ENCODE measurements at regions not wholly inside any gene's neighbourhood (a gene's known extent, or its start where the extent isn't known, plus 50 kb on each side); places are given as distances from the start of the nearest gene placed in this dataset.
"Not testable (repeated sequence)": the region's sequence is repeated elsewhere in the genome, so short reads cannot be mapped to it uniquely, and the experiment has no call there.

DNA sequence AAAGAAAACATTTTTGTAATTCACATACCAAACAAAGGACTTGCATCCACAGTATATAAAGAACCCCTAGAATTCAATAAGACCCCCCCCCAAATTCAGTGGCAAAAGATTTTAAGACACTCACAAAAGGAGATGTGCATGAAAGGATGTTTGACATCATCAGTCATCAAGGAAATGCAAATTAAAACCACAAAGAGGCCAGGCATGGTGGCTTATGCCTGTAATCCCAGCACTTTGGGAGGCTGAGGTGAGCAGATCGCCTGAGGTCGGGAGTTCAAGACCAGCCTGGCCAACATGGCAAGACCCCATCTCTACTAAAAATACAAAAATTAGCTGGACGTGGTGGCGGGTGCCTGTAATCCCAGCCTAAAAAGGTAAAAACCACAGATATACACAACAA is 61.3 kb downstream of the AIPL1 start:
- ATAC-seq (ENCODE audit: poor library complexity); intact Hi-C loops (cut with DNase I); DNase-seq: not testable (repeated sequence)

- DNase-seq, result no peak
- intact Hi-C loops (cut with DNase I), result no loop called here
- no peak for ATAC-seq (ENCODE audit: poor library complexity)
Observed at GRCh38 chr17:6366221-6366666, 68.7 kb downstream of the AIPL1 start.

- intact Hi-C loops (cut with DNase I), result no loop called here
- ATAC-seq (ENCODE audit: poor library complexity), result no peak
Observed at GRCh38 chr17:6365200-6365943, 69.5 kb downstream of the AIPL1 start.

DNA sequence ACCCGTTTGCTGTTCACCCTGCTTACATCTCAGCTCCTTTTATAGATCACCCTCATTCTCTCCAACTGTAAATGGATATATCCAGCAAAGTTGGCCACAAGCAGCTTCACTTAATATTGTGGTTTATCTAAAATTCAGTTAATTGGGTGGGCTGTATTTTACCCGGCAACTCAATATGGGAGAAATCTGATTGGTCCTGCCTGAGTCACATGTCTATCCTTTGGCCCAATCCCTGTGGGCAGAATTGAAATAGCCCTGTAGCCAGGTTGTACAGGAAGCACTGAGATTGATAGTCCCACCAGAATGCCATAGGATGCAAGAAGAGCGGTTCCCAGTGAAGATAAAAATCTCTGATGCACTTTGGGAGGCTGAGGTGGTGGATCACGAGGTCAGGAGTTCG is 73.2 kb downstream of the AIPL1 start:
- ATAC-seq (ENCODE audit: poor library complexity) (no peak), DNase-seq (no peak)
- intact Hi-C loops (cut with DNase I), result no loop called here

More at GRCh38 chr17:6365200-6365943, 69.5 kb downstream of the AIPL1 start:
- no peak for DNase-seq

DNA sequence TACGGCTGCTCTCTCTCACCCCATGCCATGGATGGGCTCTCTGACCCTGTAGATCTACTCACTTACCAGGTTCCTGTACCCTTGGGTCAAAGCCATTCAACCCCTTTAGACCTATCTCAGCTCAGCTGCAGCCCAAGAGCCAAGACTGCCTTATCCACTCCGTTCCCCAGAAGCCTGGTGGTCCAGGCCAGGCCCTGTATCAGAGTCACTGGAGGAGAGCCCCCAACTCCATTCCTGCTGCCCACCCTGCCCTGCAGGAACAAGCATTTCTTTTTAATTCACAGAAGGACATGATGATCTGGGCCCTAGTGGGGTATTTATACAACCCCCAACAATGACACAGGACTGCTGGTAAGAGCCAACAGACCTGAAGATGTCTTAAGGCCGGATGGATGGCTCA is 76.8 kb downstream of the AIPL1 start:
- DNase-seq (no peak), ATAC-seq (ENCODE audit: poor library complexity) (no peak)
- intact Hi-C loops (cut with DNase I), result no loop called here

DNA sequence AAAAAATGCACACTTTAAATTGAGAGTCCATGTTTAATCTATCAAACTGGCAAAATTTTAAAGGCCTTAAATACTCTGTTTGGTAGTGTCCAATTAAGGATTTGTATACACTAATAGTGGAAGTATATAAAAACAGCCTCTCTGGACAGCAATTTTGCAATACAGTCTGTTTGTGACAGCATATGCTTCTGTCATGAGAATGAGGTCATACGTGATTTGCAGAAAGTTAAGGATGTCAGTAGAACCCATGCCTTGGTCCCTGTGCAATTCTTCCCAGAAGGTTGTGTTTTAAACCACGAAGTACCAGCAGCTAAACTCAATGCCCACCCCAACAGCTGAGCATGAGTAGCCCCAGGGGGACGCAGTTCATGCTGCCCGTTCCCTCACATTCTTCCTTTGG is 78.4 kb downstream of the AIPL1 start:
- DNase-seq (no peak), ATAC-seq (ENCODE audit: poor library complexity) (no peak)
- intact Hi-C loops (cut with DNase I), result no loop called here

- intact Hi-C loops (cut with DNase I), result no loop called here
- ATAC-seq (ENCODE audit: poor library complexity) (no peak), DNase-seq (no peak)
Observed at GRCh38 chr17:6355196-6355595, 79.7 kb downstream of the AIPL1 start.

GRCh38 chr17:6352801-6353560 is 81.9 kb downstream of the AIPL1 start:
- DNase-seq (no peak), ATAC-seq (ENCODE audit: poor library complexity) (no peak)
- intact Hi-C loops (cut with DNase I), result no loop called here

DNA sequence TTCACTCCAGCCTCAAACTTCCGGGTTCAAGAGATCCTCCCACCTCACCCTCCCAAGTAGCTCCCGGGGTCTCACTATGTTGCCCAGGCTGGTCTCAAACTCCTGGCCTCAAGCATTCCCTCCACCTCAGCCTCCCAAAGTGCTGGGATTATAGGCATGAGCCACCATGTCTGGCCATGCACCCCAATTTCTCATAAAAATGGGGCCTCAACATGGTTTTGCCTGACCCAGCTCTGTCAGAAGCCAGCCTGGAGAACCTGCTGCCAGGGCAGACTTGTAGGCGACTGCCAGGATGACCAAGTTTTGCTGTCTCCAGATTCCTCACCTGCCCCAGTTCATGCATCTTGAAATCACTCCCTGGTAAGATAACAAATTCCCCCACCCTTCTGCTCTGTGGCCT is 82.9 kb downstream of the AIPL1 start:
- ATAC-seq (ENCODE audit: poor library complexity), result no peak
- intact Hi-C loops (cut with DNase I), result no loop called here

DNA sequence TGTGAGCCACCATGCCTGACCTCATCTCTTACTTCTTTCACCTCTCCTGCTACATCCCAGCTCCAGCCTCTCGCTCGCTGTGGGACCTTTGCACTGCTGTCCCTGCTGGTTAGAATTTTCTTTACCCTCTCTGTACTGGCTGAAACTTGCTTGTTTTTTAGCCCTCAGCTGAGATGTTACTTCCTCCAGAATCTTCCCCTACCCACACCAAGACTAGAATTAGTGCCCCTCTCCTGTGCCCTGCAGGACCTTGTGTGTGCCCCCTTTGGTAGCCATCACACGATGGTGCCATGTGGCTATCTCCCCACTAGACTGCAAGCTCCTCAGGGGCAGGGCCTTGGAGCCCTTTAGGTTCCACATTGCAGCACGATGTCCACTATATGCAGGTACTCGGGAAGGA is 84.1 kb downstream of the AIPL1 start:
- no peak for ATAC-seq (ENCODE audit: poor library complexity)
- intact Hi-C loops (cut with DNase I), result no loop called here
- no peak for DNase-seq

More for the DNA sequence above, 82.9 kb downstream of the AIPL1 start:
- no peak for DNase-seq

GRCh38 chr17:6348891-6349290 is 86.0 kb downstream of the AIPL1 start:
- DNase-seq (no peak), ATAC-seq (ENCODE audit: poor library complexity) (no peak)
- intact Hi-C loops (cut with DNase I), result no loop called here

GRCh38 chr17:6347776-6348175 is 87.1 kb downstream of the AIPL1 start:
- ATAC-seq (ENCODE audit: poor library complexity) (no peak), DNase-seq (no peak)
- intact Hi-C loops (cut with DNase I), result no loop called here

- intact Hi-C loops (cut with DNase I), result no loop called here
- ATAC-seq (ENCODE audit: poor library complexity), result no peak
Observed at GRCh38 chr17:6346986-6347385, 87.9 kb downstream of the AIPL1 start.

DNA sequence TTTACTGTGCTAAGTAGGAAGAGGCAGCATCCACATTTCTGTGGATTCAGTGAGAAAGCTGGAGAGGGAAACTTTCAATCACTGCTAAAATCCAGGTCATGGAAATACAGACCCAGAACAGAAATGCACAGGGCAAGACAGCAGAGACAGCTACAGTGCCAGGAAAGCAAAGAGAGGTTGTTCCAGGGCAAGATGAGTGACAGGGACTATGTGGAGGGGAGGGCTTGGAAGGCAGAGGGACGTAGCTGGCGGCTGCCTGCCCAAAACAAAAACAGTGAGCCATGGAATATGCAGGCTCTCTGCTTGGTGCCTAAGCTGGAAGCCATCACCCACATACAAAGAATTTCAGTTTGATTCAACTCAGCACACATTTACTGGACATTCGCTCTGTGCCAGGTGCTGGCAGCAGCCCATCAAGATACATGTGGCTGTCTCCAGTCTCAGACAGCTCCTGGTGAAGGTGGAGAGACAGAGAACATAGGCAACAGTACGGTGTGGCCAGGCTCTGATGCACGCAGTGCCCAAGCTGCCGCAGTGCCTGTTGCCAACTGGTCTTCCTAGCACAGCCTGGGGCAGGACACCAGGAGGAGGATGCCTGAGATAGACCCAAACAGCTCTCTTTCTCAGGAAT is 88.7 kb downstream of the AIPL1 start:
- no peak for ATAC-seq (ENCODE audit: poor library complexity)
- intact Hi-C loops (cut with DNase I), result no loop called here

More at GRCh38 chr17:6346986-6347385, 87.9 kb downstream of the AIPL1 start:
- no peak for DNase-seq

GRCh38 chr17:6343736-6344135 is 91.2 kb downstream of the AIPL1 start:
- DNase-seq (no peak), ATAC-seq (ENCODE audit: poor library complexity) (no peak)
- intact Hi-C loops (cut with DNase I), result no loop called here

More for the DNA sequence above, 88.7 kb downstream of the AIPL1 start:
- no peak for DNase-seq

DNA sequence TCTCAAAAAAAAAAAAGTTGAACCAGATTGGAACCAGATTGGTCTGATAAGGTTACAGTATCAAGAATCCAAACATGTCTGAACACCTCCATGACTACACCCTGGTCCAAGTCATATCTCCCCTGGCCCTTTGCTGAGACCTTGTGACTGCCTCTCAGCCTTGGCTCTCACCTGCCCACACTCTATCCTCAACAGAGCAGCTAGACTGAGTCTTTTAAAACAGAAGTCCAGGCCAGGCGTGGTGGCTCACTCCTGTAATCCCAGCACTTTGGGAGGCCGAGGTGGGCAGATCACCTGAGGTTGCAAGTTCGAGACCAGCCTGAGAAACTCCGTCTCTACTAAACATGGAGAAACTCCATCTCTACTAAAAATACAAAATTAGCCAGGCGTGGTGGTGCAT is 91.7 kb downstream of the AIPL1 start:
- intact Hi-C loops (cut with DNase I), result no loop called here
- DNase-seq, result no peak
- ATAC-seq (ENCODE audit: poor library complexity), result no peak

GRCh38 chr17:6340708-6341107 is 94.2 kb downstream of the AIPL1 start:
- intact Hi-C loops (cut with DNase I), result no loop called here
- ATAC-seq (ENCODE audit: poor library complexity), result no peak
- no peak for DNase-seq

DNA sequence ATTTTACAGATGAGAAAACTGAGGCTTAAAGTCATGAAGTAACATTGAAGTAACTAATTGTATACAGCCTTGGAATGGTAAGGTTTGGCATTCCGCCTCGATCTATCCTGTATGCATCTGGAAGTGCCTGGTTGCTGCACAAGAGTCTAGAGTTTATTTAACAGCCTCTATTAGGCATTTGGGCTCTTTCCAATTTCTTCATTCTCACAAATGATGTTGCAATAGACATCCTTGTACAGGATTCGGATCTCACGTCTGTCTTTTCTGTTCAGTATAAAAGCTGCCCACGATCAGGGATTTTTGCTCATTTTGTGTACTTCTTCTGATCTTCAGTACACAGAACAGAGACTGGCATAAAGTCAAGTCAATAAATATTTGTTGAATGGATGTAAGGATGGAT is 100.5 kb downstream of the AIPL1 start:
- no peak for DNase-seq
- intact Hi-C loops (cut with DNase I), result no loop called here

GRCh38 chr17:6330936-6331335 is 104.0 kb downstream of the AIPL1 start:
- DNase-seq (no peak), ATAC-seq (ENCODE audit: poor library complexity) (no peak)
- intact Hi-C loops (cut with DNase I), result no loop called here

More for the DNA sequence above, 100.5 kb downstream of the AIPL1 start:
- ATAC-seq (ENCODE audit: poor library complexity), result no peak

GRCh38 chr17:6328279-6328678 is 106.6 kb downstream of the AIPL1 start:
- no peak for ATAC-seq (ENCODE audit: poor library complexity)
- DNase-seq, result no peak
- intact Hi-C loops (cut with DNase I), result no loop called here

All from Right ventricle myocardium superior (tissue), 1 donor.